NCI-H446 (cell line): ENCODE measurements at regions not wholly inside any gene's neighbourhood (a gene's known extent, or its start where the extent isn't known, plus 50 kb on each side); places are given as distances from the start of the nearest gene placed in this dataset.
"Not testable (repeated sequence)": the region's sequence is repeated elsewhere in the genome, so short reads cannot be mapped to it uniquely, and the experiment has no call there.

ENCODE experiments used
- DNase-seq, 2 experiments: peaks; one replicate each; lab custom pipeline; 2025; lab: John Stamatoyannopoulos, UW

DNA sequence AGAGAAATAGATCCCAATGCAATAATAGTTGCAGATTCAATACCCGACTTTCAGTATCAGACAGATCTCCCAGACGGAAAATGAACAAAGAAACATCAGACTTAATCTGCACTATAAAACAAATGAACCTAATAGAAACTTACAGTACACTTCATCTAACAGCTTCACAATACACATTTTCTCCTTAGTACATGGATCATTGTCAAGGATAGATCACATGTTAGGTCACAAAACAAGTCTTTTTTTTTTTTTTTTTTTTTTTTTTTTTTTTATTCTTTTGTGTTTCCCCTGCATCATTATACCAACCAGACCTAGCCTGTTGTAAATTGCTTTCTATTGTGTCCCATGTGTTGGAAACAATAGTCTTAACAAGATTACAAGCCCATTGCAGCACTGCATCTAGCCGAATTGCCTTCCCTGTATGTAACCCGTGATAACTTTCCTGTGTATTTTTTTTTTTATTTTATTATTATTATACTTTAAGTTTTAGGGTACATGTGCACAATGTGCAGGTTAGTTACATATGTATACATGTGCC, 134.0 kb upstream of the MAD2L1 start:
- not testable (repeated sequence) for DNase-seq

DNA sequence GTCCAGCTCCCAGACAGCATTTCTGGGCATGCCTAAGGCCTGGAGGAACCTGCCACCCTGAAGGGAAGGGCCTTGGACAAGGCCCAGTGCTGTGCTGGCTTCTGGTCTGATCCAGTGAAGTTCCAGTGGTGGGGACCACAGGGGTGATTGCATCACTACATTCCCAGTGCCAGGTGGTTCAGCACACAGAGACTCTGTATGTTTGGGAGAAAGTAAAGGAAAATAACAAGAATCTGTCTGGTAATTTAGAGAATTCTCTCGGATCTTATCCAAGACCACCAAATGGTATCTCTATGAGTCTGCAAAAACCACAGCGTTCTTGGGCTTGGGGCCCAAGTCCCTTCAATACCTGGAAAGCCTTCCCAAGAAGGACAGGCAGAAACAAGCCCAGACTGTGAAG, 131.8 kb upstream of the MAD2L1 start:
- DNase-seq: peak; percentile 17 to 81

DNA sequence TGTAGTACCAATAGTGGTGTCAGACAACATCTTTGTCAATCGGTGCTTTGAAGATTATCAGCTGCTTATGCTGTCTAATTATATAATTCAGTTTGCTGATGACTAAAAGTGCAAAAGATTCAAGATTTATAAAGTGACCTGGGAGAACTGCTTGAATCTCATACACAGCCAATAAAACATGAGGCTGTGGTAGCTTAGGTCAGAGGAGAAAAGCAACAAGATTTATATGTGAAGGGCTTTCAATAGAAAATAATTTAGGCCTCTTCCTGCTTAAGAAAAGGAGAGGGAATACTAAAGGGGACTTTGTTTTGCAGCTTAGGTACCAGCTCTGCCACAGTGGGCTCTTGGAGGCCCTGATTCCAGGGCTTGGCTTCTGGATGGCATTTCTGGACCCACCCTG, 111.0 kb upstream of the MAD2L1 start:
- no peak for DNase-seq

DNA sequence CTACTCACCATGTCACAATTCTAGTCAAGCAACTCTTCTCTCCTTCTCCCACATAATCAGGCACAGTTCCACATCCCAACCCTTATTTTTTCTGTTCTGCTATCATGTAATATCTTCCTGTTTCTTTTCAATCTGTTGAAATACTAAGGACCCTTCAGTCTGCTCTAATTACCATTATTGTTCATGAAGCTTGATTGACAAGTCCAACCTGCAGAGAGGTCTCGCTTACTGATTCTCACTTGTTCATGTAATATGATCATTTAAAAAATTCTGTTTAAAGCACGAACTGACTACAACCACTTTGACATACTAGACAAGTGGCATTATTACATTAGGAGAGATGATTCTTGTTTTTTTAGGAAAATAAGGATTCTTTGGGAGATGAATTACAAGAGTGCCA, 108.6 kb upstream of the MAD2L1 start:
- no peak for DNase-seq

DNA sequence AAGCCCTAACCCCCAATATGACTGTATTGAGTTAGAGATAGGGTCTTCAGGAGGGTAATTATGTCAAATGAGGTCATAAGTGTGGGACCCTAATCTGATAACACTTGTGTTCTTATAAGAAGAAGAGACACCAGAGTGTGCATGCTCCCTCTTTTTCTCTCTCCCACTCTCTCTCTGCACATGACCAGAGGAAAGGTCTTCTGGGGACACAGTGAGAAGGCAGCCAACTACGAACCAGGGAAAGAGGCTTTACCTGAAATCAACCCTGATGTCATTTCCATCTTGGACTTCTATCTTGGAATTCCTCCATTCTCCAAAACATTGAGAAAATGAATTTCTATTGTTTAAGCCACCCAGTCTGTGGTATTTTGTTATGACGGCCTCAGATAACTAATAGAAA, 97.2 kb upstream of the MAD2L1 start:
- DNase-seq: no peak

DNA sequence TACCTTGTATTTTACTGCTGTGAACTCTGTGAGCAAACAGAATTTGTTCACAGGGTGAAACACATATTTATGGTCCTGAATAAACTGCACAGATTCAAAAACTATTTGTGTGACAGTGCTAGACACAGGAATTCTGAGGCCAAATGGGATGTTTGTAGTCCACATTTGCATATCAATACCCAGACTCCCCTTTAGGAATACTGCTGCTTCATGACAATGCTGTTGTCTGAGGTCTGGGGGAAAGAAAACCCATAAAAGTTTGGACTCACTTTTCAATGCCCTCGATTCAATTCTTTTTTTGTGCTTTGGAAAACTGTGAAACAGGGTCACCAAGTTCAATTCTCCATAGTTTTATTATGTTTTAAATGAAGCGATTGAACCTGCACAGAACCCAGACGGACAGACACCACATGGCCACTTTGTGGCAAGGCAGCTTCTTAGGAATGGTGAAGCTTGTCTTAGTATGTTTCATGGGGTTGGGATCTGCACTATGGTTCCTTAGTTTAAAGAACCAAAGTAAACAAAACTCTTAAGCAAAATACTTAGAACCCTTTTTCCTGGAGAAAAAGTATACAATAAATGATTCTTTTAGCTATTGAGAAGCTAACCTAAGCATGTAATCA, 92.3 kb upstream of the MAD2L1 start:
- DNase-seq: no peak

DNA sequence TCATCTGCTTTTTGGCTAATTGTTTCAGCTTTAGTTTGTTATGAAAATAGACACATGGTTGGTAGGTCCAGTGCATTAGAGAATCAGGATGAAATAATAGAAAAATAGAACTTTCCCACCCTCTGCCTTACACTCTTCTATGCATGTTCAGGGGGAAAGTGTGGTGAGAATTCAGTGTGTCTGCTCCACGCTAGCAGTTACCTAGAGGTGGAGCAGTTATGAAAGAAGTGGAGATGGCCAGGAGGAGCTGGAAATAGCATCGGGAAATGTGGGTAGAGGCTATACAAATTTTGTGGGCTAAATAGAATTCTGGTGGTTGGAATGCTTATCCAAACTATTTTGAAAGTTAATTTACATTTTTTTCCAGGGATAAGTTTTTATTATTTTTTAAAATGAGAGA, 91.4 kb upstream of the MAD2L1 start:
- DNase-seq: peak in 1 of 2 experiments; percentile 20

DNA sequence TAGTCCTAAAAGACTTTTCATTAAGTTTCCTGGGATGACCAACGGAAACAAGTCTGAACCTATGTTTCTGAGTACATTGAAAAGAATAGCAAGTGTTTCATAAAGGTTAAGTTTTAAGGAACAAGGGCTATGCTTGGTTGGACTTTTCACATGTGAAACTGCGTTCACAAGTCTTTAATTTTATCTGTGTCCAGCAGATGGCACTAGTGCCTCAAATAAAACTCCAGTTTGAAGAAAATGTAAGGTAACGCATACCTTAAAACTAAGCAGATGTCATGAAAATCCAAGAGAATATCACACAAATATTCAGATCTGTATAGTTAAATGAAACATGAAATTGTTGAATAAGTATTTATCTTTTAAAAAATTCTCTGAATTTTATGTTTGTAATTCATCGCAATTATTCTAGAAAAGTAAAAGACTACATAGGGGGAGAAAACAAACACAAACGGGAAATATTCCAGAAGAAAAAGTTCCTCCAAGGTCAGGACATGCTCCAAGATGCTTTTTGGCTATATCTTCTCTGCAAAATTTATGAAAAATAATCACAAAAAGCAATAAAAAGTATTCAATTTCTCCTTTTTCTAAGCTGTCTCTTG, 89.6 kb upstream of the MAD2L1 start:
- DNase-seq: peak; percentile 49 to 78

DNA sequence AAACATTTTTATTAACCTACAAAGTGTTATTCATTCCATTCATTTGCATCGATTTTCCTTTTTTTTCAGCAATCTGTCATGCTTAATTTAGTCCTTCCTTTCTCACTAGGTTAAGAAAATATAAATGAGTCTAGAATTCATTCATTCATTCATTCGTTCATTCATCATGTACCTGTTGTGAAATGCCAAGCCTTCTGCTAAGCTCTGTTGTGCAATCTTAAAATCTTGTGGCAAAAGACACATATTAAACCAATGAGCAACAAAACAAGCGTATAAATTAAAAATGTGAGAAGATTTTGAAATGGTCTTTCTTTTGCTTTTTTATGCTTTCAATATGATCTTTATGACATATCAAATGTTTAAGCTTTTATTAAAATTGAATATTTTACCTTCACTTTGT, 88.6 kb upstream of the MAD2L1 start:
- no peak for DNase-seq

DNA sequence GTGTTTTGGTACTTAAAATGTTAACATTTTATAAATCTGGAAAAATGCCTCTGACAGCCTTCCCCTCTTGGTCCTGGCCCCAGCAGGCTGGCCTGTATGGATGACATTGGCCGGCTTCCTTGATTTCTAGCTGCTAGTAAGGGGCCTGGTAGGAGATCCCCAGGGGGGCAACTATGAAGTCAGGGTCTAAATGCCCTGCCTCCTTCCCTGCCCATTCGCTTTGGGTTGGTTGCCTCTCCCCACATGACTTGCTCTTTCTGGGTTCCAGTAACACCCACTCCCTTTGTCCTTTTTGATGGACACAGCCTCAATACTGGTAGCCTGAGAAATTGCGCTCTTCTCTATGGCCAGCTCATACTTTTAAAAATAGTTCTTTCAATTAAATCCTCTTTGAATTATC, 78.0 kb upstream of the MAD2L1 start:
- DNase-seq: no peak

DNA sequence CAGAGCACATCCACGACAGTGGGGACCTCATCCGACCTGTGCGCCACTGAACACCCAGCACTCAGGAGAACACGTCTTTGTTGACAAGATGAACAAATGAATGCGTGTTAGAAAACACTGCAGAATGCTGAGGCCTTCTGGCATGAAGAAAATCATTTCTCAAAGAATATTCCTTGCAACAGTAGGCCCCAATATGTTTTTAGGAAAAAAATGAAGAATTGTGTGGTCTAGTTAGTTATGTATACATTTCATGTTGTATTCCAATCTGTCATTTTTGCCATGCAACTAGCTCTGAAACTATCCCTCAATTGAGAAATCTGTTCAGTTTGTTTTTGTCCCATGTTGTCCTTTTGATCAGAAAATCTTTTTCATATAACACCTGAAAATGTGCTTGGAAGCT, 77.4 kb upstream of the MAD2L1 start:
- no peak for DNase-seq

DNA sequence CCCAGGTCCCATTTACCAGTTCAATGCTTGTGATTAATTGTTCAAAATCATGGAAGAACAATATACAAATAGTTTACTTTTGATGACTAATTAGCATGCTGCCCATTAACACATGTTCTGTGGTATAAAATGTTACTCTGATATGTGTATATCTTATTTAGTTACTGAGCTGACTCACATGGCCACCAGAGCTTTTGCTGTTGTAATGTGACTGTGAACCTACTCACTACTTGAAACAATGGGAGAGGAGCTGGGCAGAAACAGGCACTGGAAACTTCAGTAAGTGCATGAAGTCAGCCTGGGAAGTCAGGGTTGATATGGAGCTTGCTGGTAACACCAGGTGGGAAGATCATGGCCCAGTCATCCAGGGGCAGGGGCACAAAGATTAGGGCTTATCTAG, 72.7 kb upstream of the MAD2L1 start:
- DNase-seq: no peak

DNA sequence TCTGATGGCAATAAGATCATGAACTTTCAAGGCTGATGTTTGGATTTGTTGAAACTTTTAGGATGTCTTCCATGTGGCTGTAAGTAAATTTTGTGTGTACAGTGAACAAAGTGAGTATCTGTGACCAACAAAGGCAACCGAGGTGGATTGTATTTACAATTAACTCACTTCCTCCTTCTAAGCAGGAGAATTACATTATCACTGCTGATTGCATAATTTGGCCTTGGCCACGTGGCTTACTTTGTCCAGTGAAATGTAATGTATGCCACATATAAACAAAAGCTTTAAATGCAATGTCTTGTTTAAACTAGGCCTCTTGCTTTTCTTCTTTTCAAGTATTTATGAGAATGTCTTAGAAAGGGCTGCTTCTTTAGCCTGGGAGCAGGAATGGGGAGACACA, 66.3 kb upstream of the MAD2L1 start:
- no peak for DNase-seq

DNA sequence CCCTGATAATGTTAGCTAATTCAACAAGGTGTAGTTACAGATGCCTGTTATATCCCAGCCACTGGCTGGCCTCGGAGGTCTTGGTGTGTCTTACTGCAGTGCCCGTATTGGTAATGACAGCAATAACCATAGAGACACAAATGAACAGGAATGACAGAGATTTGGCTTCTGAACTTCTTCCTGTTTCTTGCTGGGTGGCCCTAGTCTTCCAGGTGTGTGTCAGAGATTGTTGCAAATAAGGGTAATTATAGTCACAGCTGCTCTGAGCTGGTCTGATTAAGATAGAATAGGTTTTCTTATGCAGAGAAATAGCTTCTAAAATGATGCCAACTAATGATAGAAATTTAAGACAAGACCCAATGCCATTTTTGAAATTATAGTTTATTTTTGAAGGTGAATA, 64.1 kb upstream of the MAD2L1 start:
- DNase-seq: no peak
